GM13977 (cell line): ENCODE measurements at regions not wholly inside any gene's neighbourhood (a gene's known extent, or its start where the extent isn't known, plus 50 kb on each side); places are given as distances from the start of the nearest gene placed in this dataset.
"Not testable (repeated sequence)": the region's sequence is repeated elsewhere in the genome, so short reads cannot be mapped to it uniquely, and the experiment has no call there.

Experiments
- DNase-seq: peaks from one replicate; pipeline ENCODE4 v3.0.0; 2012; ENCODE audit warnings: low spot score
- in situ Hi-C: fragments of 300-500 bp; cut with MboI; formaldehyde crosslinking; loops from one replicate; pipeline ENCODE4 v1.12.0; 2022; ENCODE audit warnings: low sequenced_read_pairs, low pct_unique_long_range_greater_than_20kb, mixed read lengths, inconsistent platforms; ENCODE audit not compliant: unreplicated experiment
- TF ChIP-seq, protein P1 (sequence below): IDR thresholded peaks from 2 replicates; pipeline ENCODE4 v1.5.1; 2012; ENCODE audit warnings: mild to moderate bottlenecking, control low read depth; ENCODE audit not compliant: insufficient read depth; ENCODE audit errors: extremely low read depth, missing control alignments

DNA sequence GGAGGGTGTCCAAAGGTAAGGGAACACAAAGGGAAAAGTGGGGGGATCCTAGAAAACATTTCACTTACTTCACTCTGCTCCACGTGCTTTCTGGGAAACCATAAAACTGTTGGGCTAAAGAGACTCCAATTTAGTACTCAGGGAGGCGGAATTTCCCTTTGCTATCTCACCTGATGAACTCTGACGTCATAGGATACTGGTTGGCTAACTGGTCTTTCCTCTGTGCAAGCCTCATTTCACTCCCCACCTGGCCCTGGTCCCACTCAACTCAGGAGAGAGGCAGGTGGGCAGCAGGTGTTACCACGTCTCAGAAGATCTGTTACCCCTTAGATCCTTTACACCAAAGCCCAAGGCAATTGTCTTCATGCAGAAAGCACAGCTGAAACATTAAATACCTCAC lies 51.8 kb upstream of the PMAIP1 start:
- peak; percentile 62 for DNase-seq
- in situ Hi-C loops, result no loop called here
- TF ChIP-seq, protein P1, sequence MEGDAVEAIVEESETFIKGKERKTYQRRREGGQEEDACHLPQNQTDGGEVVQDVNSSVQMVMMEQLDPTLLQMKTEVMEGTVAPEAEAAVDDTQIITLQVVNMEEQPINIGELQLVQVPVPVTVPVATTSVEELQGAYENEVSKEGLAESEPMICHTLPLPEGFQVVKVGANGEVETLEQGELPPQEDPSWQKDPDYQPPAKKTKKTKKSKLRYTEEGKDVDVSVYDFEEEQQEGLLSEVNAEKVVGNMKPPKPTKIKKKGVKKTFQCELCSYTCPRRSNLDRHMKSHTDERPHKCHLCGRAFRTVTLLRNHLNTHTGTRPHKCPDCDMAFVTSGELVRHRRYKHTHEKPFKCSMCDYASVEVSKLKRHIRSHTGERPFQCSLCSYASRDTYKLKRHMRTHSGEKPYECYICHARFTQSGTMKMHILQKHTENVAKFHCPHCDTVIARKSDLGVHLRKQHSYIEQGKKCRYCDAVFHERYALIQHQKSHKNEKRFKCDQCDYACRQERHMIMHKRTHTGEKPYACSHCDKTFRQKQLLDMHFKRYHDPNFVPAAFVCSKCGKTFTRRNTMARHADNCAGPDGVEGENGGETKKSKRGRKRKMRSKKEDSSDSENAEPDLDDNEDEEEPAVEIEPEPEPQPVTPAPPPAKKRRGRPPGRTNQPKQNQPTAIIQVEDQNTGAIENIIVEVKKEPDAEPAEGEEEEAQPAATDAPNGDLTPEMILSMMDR, result no peak

DNA sequence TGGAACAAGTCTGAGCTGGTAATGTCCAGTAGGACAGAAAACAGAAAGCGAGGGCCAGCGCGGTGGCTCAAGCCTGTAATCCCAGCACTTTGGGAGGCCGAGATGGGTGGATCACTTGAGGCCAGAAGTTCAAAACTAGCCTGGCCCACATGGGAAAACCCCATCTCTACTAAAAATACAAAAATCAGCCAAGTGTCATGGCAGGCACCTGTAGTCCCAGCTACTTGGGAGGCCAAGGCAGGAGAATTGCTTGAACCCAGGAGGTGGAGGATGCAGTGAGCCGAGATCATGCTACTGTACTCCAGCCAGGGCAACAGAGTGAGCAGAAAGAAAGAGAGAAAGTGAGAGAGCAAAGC lies 52.3 kb upstream of the PMAIP1 start:
- in situ Hi-C loops, DNase-seq: not testable (repeated sequence)

DNA sequence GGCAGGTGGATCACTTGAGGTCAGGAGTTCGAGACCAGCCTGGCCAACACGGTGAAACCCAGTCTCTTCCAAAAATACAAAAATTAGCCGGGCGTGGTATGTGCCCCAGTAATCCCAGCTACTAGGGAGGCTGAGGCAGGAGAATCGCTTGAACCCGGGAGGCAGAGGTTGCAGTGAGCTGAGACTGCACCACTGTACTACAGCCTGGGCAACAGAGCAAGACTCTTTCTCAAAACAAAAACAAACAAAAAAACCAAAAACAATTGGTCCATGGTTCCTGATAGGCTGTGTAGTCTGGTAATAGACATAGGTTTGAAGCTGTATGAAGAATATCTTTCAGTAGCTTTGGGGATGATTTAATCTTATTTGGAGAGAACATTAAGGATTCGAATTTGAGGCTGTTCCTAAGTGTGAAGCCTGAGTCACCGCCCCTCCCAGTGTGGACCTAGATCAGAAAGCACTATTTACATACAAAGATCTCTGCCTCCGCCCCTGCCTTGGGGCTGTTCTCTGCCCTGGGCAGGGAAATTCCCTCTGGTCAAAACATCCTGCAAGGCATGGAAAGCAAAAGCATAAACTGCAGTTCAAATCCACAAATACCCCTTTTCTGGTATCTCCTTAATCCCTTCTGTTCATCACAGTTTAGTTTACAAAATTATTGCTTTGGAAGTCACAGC lies 52.8 kb upstream of the PMAIP1 start:
- peak; percentile 80 for DNase-seq
- in situ Hi-C loops, result no loop called here
- TF ChIP-seq, protein P1, result no peak

DNA sequence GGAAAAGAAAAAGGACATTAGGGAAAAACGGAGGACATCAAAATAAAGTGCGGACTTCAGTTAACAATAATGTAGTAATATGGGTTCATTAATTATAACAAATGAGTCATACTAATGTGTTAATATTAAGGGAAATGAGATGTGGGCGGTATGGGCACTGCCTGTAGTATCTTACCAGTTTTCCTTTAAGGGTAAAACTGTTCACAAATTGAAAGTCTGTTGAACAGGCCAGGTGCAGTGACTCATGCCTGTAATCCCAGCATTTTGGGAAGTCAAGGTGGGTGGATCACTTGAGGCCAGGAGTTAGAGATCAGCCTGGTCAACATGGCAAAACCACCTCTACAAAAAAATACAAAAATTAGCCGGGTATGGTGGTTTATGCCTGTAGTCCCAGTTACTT lies 56.8 kb upstream of the PMAIP1 start:
- DNase-seq, result no peak
- in situ Hi-C loops, result no loop called here
- TF ChIP-seq, protein P1, result no peak

DNA sequence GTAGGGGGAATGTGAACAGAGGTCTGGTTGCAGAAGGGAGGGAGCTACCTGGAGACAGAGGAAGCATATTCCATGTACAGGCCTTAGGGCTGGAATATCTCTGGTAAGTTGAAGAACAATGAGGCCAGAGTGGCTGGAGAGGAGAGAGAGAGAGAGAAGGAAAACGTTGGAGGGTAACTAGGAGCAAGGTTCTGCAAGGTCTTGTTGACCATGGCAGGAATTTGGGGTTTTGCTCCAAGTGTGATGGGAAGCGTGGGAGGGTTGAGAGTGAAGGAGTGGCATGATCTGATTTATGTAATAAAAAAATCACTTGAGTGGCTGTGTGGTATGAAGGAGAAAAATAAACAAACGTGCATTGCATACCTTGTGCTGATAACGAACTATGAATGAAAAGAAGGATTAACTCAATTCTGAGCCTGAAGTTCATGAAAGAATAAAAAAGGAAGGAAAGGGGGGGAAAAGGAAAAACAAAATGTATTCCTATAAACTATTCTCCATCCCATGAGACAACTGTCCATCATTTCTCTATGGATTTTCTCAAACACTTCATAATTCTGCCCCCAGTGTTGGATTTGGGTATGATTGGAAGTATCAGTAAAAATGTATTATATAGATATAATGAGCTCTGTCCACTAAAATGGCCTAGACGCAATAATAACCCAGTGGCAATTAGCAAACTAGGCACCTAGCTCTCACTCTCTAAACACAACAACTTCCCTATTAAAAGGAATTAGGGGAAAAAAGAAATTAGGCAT lies 59.7 kb upstream of the PMAIP1 start:
- in situ Hi-C loops, result loop anchor here (10.0 kb wide), 1 partner anchor 135 kb away; no protein-coding TSS in a partner anchor
- no peak for DNase-seq
- TF ChIP-seq, protein P1, result no peak

DNA sequence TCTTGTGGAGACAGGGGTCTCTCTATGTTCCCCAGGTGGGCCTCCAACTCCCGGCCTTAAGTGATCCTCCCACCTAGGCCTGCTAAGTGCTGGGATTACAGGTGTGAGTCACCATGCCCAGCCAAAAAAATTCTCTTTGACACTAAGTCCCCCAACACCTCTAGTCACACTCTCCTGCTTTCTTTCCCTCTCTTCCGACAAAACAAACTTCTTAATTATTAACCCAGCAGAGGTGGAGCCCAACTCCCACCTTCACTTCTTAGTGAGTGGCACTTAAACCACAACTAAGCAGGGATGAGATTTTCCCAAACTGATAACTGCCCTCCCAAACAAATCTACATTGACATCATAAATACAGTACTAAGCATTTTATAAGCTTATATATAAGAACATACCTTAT lies 60.5 kb upstream of the PMAIP1 start:
- no peak for DNase-seq
- TF ChIP-seq, protein P1, result no peak
- in situ Hi-C loops, result loop anchor here (10.0 kb wide), 1 partner anchor 136 kb away; no protein-coding TSS in a partner anchor

DNA sequence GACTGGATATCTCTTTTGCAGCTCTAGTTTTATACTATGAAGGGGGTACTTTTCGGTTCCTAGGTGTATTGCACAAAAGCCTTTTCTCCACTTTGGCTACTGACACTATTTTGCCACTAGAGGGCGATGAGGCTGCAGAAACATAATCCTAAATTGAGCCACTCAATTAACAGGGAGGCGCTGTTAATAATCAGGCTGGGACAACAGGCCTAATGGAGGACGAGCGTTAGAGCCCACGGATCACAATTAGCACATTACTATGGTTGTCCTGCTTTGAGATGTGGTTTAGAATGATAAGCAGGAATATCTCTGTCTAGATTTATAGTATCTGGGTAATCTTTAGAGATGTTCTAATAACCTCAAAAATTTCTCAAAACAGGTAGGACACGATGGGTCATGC lies 62.2 kb upstream of the PMAIP1 start:
- in situ Hi-C loops, result loop anchor here (10.0 kb wide), 1 partner anchor 137 kb away; no protein-coding TSS in a partner anchor
- TF ChIP-seq, protein P1, result peak; percentile 86
- DNase-seq, result peak; percentile 69
